ENCODE measurements at regions not wholly inside any gene's neighbourhood (a gene's known extent, or its start where the extent isn't known, plus 50 kb on each side); places are given as distances from the start of the nearest gene placed in this dataset.

DNA sequence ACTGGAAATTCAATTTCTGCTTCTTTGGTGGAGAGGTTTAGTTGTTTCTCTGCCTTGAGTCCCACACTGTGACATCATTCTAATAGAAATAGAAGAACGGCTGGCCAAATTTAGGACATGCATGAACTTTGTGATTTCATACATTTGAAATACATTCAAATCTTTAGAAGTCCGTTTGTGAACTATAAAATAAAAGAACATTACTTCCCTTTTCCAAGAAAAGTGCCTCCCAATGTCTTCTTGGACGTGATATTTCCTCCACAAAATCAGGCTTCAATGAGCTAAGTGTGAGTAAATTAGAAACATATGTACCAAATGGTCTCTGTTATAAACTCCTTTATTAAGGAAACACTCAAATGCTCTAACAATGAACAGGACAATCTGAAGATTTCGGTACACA lies 314.5 kb upstream of the AKR1E2 start (continued):
- TF ChIP-seq, protein P1, sequence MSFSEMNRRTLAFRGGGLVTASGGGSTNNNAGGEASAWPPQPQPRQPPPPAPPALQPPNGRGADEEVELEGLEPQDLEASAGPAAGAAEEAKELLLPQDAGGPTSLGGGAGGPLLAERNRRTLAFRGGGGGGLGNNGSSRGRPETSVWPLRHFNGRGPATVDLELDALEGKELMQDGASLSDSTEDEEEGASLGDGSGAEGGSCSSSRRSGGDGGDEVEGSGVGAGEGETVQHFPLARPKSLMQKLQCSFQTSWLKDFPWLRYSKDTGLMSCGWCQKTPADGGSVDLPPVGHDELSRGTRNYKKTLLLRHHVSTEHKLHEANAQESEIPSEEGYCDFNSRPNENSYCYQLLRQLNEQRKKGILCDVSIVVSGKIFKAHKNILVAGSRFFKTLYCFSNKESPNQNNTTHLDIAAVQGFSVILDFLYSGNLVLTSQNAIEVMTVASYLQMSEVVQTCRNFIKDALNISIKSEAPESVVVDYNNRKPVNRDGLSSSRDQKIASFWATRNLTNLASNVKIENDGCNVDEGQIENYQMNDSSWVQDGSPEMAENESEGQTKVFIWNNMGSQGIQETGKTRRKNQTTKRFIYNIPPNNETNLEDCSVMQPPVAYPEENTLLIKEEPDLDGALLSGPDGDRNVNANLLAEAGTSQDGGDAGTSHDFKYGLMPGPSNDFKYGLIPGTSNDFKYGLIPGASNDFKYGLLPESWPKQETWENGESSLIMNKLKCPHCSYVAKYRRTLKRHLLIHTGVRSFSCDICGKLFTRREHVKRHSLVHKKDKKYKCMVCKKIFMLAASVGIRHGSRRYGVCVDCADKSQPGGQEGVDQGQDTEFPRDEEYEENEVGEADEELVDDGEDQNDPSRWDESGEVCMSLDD (tag by site-specific recombination; IDR thresholded peaks at IDR 0.05): no peak
- TF ChIP-seq, protein P2, sequence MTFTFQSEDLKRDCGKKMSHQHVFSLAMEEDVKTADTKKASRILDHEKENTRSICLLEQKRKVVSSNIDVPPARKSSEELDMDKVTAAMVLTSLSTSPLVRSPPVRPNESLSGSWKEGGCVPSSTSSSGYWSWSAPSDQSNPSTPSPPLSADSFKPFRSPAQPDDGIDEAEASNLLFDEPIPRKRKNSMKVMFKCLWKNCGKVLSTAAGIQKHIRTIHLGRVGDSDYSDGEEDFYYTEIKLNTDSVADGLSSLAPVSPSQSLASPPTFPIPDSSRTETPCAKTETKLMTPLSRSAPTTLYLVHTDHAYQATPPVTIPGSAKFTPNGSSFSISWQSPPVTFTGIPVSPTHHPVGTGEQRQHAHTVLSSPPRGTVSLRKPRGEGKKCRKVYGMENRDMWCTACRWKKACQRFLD (tag by site-specific recombination; IDR thresholded peaks at IDR 0.05): no peak
- TF ChIP-seq IKZF3 (tag by site-specific recombination; IDR thresholded peaks at IDR 0.05) (no peak), ZBTB48 (tag by site-specific recombination; IDR thresholded peaks at IDR 0.05) (no peak), ZNF768 (tag by site-specific recombination; IDR thresholded peaks at IDR 0.05) (no peak), ZNF600 (tag by site-specific recombination; IDR thresholded peaks at IDR 0.05) (no peak)
- TF ChIP-seq, protein P3, sequence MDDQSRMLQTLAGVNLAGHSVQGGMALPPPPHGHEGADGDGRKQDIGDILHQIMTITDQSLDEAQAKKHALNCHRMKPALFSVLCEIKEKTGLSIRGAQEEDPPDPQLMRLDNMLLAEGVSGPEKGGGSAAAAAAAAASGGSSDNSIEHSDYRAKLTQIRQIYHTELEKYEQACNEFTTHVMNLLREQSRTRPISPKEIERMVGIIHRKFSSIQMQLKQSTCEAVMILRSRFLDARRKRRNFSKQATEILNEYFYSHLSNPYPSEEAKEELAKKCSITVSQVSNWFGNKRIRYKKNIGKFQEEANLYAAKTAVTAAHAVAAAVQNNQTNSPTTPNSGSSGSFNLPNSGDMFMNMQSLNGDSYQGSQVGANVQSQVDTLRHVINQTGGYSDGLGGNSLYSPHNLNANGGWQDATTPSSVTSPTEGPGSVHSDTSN (CRISPR knock-in tag; IDR thresholded peaks at IDR 0.05): no peak

DNA sequence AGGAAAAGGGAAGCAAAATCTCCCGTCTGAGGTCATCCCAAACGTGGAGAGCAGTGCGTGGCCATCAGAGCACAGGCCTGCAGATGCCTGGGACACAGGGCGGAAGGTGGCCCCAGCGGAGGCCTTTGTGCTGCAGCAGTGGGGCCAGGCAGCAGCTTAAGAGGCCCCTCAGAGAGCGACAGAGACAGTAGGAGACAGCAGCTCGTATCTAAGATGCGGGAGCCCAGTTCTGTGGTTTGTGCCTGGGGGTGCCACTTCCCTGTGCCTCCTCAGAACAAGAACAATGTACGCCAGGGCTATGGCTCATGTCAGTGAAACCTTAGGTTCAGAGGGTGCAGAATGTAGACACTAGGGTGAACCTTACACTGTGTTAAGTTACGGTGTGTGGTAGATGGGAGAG lies 316.6 kb upstream of the AKR1E2 start:
- POLR2A ChIA-PET: no interaction called here
- CTCF ChIA-PET: no interaction called here
- H3K27ac ChIP-seq (ENCODE audit: extremely low read depth, low read depth, low read length): no peak overlapping the region

DNA sequence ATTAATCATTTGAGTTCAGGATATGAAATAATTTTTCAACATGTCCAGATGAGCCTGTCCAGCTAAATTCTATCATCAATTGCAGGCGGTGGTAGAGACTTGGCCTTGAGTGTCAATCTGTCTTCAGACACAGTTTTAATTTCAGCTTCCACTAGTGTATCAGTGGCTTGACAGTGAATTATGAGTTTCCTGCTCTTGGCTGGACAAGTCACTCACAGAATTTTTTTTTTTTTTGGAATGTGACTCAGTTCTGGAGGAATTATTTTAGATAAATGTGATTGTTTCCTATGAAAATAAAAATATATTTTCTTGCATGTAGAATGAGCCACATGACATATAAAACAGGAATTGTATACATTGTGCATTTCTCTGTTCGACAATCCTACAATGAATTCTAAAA lies 319.9 kb upstream of the AKR1E2 start:
- CTCF ChIA-PET: no interaction called here
- TF ChIP-seq ZBTB17 (tag by site-specific recombination; IDR thresholded peaks at IDR 0.05): no peak
- TF ChIP-seq ZNF114 (tag by site-specific recombination; IDR thresholded peaks at IDR 0.05): no peak
- TF ChIP-seq, protein P4, sequence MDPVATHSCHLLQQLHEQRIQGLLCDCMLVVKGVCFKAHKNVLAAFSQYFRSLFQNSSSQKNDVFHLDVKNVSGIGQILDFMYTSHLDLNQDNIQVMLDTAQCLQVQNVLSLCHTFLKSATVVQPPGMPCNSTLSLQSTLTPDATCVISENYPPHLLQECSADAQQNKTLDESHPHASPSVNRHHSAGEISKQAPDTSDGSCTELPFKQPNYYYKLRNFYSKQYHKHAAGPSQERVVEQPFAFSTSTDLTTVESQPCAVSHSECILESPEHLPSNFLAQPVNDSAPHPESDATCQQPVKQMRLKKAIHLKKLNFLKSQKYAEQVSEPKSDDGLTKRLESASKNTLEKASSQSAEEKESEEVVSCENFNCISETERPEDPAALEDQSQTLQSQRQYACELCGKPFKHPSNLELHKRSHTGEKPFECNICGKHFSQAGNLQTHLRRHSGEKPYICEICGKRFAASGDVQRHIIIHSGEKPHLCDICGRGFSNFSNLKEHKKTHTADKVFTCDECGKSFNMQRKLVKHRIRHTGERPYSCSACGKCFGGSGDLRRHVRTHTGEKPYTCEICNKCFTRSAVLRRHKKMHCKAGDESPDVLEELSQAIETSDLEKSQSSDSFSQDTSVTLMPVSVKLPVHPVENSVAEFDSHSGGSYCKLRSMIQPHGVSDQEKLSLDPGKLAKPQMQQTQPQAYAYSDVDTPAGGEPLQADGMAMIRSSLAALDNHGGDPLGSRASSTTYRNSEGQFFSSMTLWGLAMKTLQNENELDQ (tag by site-specific recombination; IDR thresholded peaks at IDR 0.05; ENCODE audit: low read depth): no peak
- no peak for TF ChIP-seq BCL11B (tag by site-specific recombination; IDR thresholded peaks at IDR 0.05; ENCODE audit: low read depth)
- TF ChIP-seq ZNF248 (tag by site-specific recombination; IDR thresholded peaks at IDR 0.05): no peak
- no peak for TF ChIP-seq PRDM1 (tag by site-specific recombination; IDR thresholded peaks at IDR 0.05)
- TF ChIP-seq, protein P5, sequence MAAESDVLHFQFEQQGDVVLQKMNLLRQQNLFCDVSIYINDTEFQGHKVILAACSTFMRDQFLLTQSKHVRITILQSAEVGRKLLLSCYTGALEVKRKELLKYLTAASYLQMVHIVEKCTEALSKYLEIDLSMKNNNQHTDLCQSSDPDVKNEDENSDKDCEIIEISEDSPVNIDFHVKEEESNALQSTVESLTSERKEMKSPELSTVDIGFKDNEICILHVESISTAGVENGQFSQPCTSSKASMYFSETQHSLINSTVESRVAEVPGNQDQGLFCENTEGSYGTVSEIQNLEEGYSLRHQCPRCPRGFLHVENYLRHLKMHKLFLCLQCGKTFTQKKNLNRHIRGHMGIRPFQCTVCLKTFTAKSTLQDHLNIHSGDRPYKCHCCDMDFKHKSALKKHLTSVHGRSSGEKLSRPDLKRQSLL (tag by site-specific recombination; IDR thresholded peaks at IDR 0.05): no peak
- no peak for TF ChIP-seq ZNF175 (tag by site-specific recombination; IDR thresholded peaks at IDR 0.05)
- no peak for TF ChIP-seq ZNF350 (tag by site-specific recombination; IDR thresholded peaks at IDR 0.05)
- no peak for TF ChIP-seq ZNF596 (tag by site-specific recombination; IDR thresholded peaks at IDR 0.05)
- TF ChIP-seq ZNF138 (tag by site-specific recombination; IDR thresholded peaks at IDR 0.05; ENCODE audit: borderline replicate concordance): no peak
- TF ChIP-seq ZNF501 (tag by site-specific recombination; IDR thresholded peaks at IDR 0.05): no peak
- TF ChIP-seq ZNF302 (tag by site-specific recombination; IDR thresholded peaks at IDR 0.05; ENCODE audit: low read depth): no peak
- no peak for TF ChIP-seq EGR2 (tag by site-specific recombination; IDR thresholded peaks at IDR 0.05; ENCODE audit: low read depth)
- TF ChIP-seq ZNF768 (tag by site-specific recombination; IDR thresholded peaks at IDR 0.05): no peak
- TF ChIP-seq ZSCAN16 (tag by site-specific recombination; IDR thresholded peaks at IDR 0.05): no peak
- TF ChIP-seq ZFP41 (tag by site-specific recombination; IDR thresholded peaks at IDR 0.05; ENCODE audit: borderline replicate concordance): no peak
- TF ChIP-seq ZNF214 (tag by site-specific recombination; IDR thresholded peaks at IDR 0.05; ENCODE audit: borderline replicate concordance): no peak
- TF ChIP-seq KLF10 (tag by site-specific recombination; IDR thresholded peaks at IDR 0.05): no peak
- no peaks in the 10 kb centered on the region for H3K36me3 ChIP-seq (ENCODE audit: control insufficient read depth in 2 of 2, insufficient read depth in 1 of 2, low read length in 2 of 2)
- no peaks in the 10 kb centered on the region for H3K9me3 ChIP-seq (ENCODE audit: control insufficient read depth, insufficient read depth, low read depth, low read length)
- H3K4me1 ChIP-seq (ENCODE audit: control insufficient read depth, insufficient read depth, low read length): no peaks in the 10 kb centered on the region
- POLR2A ChIA-PET: no interaction called here
- no peak overlapping the region for H3K4me3 ChIP-seq (ENCODE audit: low read depth, low read length)
- no peak overlapping the region for H3K27ac ChIP-seq (ENCODE audit: extremely low read depth, low read depth, low read length)

More for the DNA sequence above, 316.6 kb upstream of the AKR1E2 start:
- H3K4me3 ChIP-seq (ENCODE audit: low read depth, low read length): no peak overlapping the region
- no peaks in the 10 kb centered on the region for H3K9me3 ChIP-seq (ENCODE audit: control insufficient read depth, insufficient read depth, low read depth, low read length)
- no peaks in the 10 kb centered on the region for H3K36me3 ChIP-seq (ENCODE audit: control insufficient read depth in 2 of 2, insufficient read depth in 1 of 2, low read length in 2 of 2)
- no peak for TF ChIP-seq HOXC10 (CRISPR knock-in tag; IDR thresholded peaks at IDR 0.05)
- no peak for TF ChIP-seq ZNF473 (tag by site-specific recombination; IDR thresholded peaks at IDR 0.05)
- TF ChIP-seq ZNF521 (tag by site-specific recombination; IDR thresholded peaks at IDR 0.05): no peak
- no peak for TF ChIP-seq ZNF324 (tag by site-specific recombination; IDR thresholded peaks at IDR 0.05)
- no peaks in the 10 kb centered on the region for H3K4me1 ChIP-seq (ENCODE audit: control insufficient read depth, insufficient read depth, low read length)
